HepG2 (cell line): ENCODE measurements at regions not wholly inside any gene's neighbourhood (a gene's known extent, or its start where the extent isn't known, plus 50 kb on each side); places are given as distances from the start of the nearest gene placed in this dataset.
"Not testable (repeated sequence)": the region's sequence is repeated elsewhere in the genome, so short reads cannot be mapped to it uniquely, and the experiment has no call there.

Experiments
- BCL6 ChIP-seq: IDR thresholded peaks from 2 replicates; pipeline ENCODE4 v1.6.1; 2016; ENCODE audit warnings: missing genetic modification reagents, missing compliant biosample characterization
- CAMTA2 ChIP-seq: sonication (generic); formaldehyde crosslinking; IDR thresholded peaks from 2 replicates; pipeline ENCODE4 v1.4.0; 2020; ENCODE audit warnings: mild to moderate bottlenecking, missing genetic modification reagents, borderline replicate concordance
- ELF3 ChIP-seq: IDR thresholded peaks from 2 replicates; pipeline ENCODE4 v1.6.1; 2016; ENCODE audit warnings: missing genetic modification reagents, missing compliant biosample characterization
- HDAC1 ChIP-seq: sonication (generic); formaldehyde crosslinking; IDR thresholded peaks from 2 replicates; pipeline ENCODE4 v1.5.1; 2020; ENCODE audit warnings: mild to moderate bottlenecking, missing genetic modification reagents
- HDAC2 ChIP-seq: sonication (generic); formaldehyde crosslinking; IDR thresholded peaks from 2 replicates; pipeline ENCODE4 v1.4.0; 2020; ENCODE audit warnings: missing genetic modification reagents
- HIC2 ChIP-seq: sonication (generic); formaldehyde crosslinking; IDR thresholded peaks from 2 replicates; pipeline ENCODE4 v1.9.0; 2022; ENCODE audit warnings: low read depth, missing genetic modification reagents
- HMG20B ChIP-seq: conservative IDR thresholded peaks from 2 replicates; pipeline ENCODE4 v1.6.1; 2016; ENCODE audit warnings: missing genetic modification reagents, missing compliant biosample characterization
- JUND ChIP-seq: sonication (generic); formaldehyde crosslinking; IDR thresholded peaks from 2 replicates; pipeline ENCODE4 v1.8.0; 2022; ENCODE audit warnings: mild to moderate bottlenecking, missing genetic modification reagents
- KDM5B ChIP-seq: sonication (generic); formaldehyde crosslinking; IDR thresholded peaks from 2 replicates; pipeline ENCODE4 v1.4.0; 2020; ENCODE audit warnings: missing genetic modification reagents, mild to moderate bottlenecking, borderline replicate concordance
- MAZ ChIP-seq, 2 experiments: sonication (generic) in 1 of 2; formaldehyde crosslinking in 1 of 2; IDR thresholded peaks; 2 replicates each; pipeline versions ENCODE4 v1.5.0 to v1.6.1; 2012 to 2020; ENCODE audit warnings: low read depth in 2 of 2, mild to moderate bottlenecking in 2 of 2, borderline replicate concordance in 1 of 2, improper control_type of control experiment in 1 of 2, low read length in 1 of 2, missing genetic modification reagents in 1 of 2, moderate library complexity in 1 of 2
- NR0B2 ChIP-seq: sonication (generic); formaldehyde crosslinking; IDR thresholded peaks from 2 replicates; pipeline ENCODE4 v1.4.0; 2020; ENCODE audit warnings: mild to moderate bottlenecking, missing genetic modification reagents
- NR2F1 ChIP-seq, 2 experiments: fragments of 450-650 bp in 1 of 2; formaldehyde crosslinking in 1 of 2; IDR thresholded peaks; 2 replicates each; pipeline versions ENCODE4 v1.5.0 to v1.6.1; 2016 to 2020; ENCODE audit warnings: mild to moderate bottlenecking in 1 of 2, missing compliant biosample characterization in 1 of 2, missing genetic modification reagents in 1 of 2, moderate library complexity in 1 of 2
- PHF21A ChIP-seq: sonication (generic); formaldehyde crosslinking; IDR thresholded peaks from 2 replicates; pipeline ENCODE4 v1.5.0; 2020; ENCODE audit warnings: mild to moderate bottlenecking, missing genetic modification reagents
- POGZ ChIP-seq: sonication (generic); formaldehyde crosslinking; IDR thresholded peaks from 2 replicates; pipeline ENCODE4 v1.4.0; 2020; ENCODE audit warnings: mild to moderate bottlenecking, missing genetic modification reagents
- RCOR2 ChIP-seq: IDR thresholded peaks from 2 replicates; pipeline ENCODE4 v1.6.1; 2016; ENCODE audit warnings: missing biosample characterization, missing genetic modification reagents
- SALL1 ChIP-seq: sonication (generic); formaldehyde crosslinking; IDR thresholded peaks from 2 replicates; pipeline ENCODE4 v1.8.0; 2022; ENCODE audit warnings: mild to moderate bottlenecking, missing genetic modification reagents
- THAP8 ChIP-seq: sonication (generic); formaldehyde crosslinking; IDR thresholded peaks from 2 replicates; pipeline ENCODE4 v1.5.1; 2020; ENCODE audit warnings: missing genetic modification reagents, mild to moderate bottlenecking, borderline replicate concordance
- ZBTB38 ChIP-seq: sonication (generic); formaldehyde crosslinking; IDR thresholded peaks from 2 replicates; pipeline ENCODE4 v1.5.1; 2020; ENCODE audit warnings: mild to moderate bottlenecking, missing genetic modification reagents
- ZBTB7A ChIP-seq: sonication (generic); formaldehyde crosslinking; IDR thresholded peaks from 2 replicates; pipeline ENCODE4 v1.8.0; 2022; ENCODE audit warnings: mild to moderate bottlenecking, missing genetic modification reagents
- ZMYM2 ChIP-seq: sonication (generic); formaldehyde crosslinking; IDR thresholded peaks from 2 replicates; pipeline ENCODE4 v1.8.0; 2022; ENCODE audit warnings: mild to moderate bottlenecking, missing genetic modification reagents
- ZNF121 ChIP-seq: sonication (generic); formaldehyde crosslinking; IDR thresholded peaks from 2 replicates; pipeline ENCODE4 v1.5.0; 2020; ENCODE audit warnings: mild to moderate bottlenecking, missing genetic modification reagents
- ZNF17 ChIP-seq: sonication (generic); formaldehyde crosslinking; IDR thresholded peaks from 2 replicates; pipeline ENCODE4 v1.5.0; 2020; ENCODE audit warnings: mild to moderate bottlenecking, missing genetic modification reagents
- ZNF292 ChIP-seq: sonication (generic); formaldehyde crosslinking; IDR thresholded peaks from 2 replicates; pipeline ENCODE4 v1.8.1; 2022; ENCODE audit warnings: mild to moderate bottlenecking, low read depth, missing genetic modification reagents, borderline replicate concordance
- ZNF556 ChIP-seq: sonication (generic); formaldehyde crosslinking; IDR thresholded peaks from 2 replicates; pipeline ENCODE4 v1.4.0; 2020; ENCODE audit warnings: mild to moderate bottlenecking, missing genetic modification reagents, borderline replicate concordance
- ZNF563 ChIP-seq: sonication (generic); formaldehyde crosslinking; IDR thresholded peaks from 2 replicates; pipeline ENCODE4 v1.8.0; 2022; ENCODE audit warnings: mild to moderate bottlenecking, moderate library complexity, missing genetic modification reagents
- ZSCAN31 ChIP-seq: sonication (generic); formaldehyde crosslinking; IDR thresholded peaks from 2 replicates; pipeline ENCODE4 v1.5.0; 2020; ENCODE audit warnings: low read depth, mild to moderate bottlenecking, missing genetic modification reagents

- TF ChIP-seq SALL1 (peak; percentile 84), HDAC1 (CRISPR knock-in tag) (0 out of 2 replicates have a peak, but pooled peaks have one; percentile 41), ZBTB38 (CRISPR knock-in tag) (peak; percentile 41; the same call in 1 of the 2 replicates), BCL6 (CRISPR knock-in tag) (peak; percentile 46; the same call in 1 of the 2 replicates), ZNF292 (CRISPR knock-in tag) (peak; percentile 36; the same call in 1 of the 2 replicates), ZSCAN31 (0 out of 2 replicates have a peak, but pooled peaks have one; percentile 68), ELF3 (CRISPR knock-in tag) (0 out of 2 replicates have a peak, but pooled peaks have one; percentile 16), JUND (CRISPR knock-in tag) (peak; percentile 74), ZNF17 (CRISPR knock-in tag) (0 out of 2 replicates have a peak, but pooled peaks have one; percentile 35), HMG20B (CRISPR knock-in tag) (0 out of 2 replicates have a peak, but pooled peaks have one; percentile 10), HIC2 (CRISPR knock-in tag) (0 out of 2 replicates have a peak, but pooled peaks have one; percentile 35), NR2F1 (CRISPR knock-in tag; IDR thresholded peaks at IDR 0.05) (peak in 1 of 2 experiments; percentile 26; a peak in 1 of 4 replicates), ZNF556 (CRISPR knock-in tag) (0 out of 2 replicates have a peak, but pooled peaks have one; percentile 6), MAZ (CRISPR knock-in tag; IDR thresholded peaks at IDR 0.05; ENCODE audit: low read depth) (peak; percentile 34; the same call in 1 of the 2 replicates), ZBTB7A (CRISPR knock-in tag) (peak; percentile 69; the same call in 1 of the 2 replicates), ZMYM2 (CRISPR knock-in tag) (peak; percentile 89; the same call in 1 of the 2 replicates), ZNF563 (0 out of 2 replicates have a peak, but pooled peaks have one; percentile 58), ZNF121 (peak; percentile 98), RCOR2 (CRISPR knock-in tag) (peak; percentile 35; the same call in 1 of the 2 replicates), CAMTA2 (CRISPR knock-in tag) (0 out of 2 replicates have a peak, but pooled peaks have one; percentile 57), POGZ (CRISPR knock-in tag) (peak; percentile 68; the same call in 1 of the 2 replicates), PHF21A (CRISPR knock-in tag) (0 out of 2 replicates have a peak, but pooled peaks have one; percentile 27), HDAC2 (CRISPR knock-in tag) (peak; percentile 47; the same call in 1 of the 2 replicates), NR0B2 (CRISPR knock-in tag) (peak; percentile 50; the same call in 1 of the 2 replicates), KDM5B (peak; percentile 48; the same call in 1 of the 2 replicates), THAP8 (0 out of 2 replicates have a peak, but pooled peaks have one; percentile 4)
- TF ChIP-seq MAZ (IDR thresholded peaks at IDR 0.05; ENCODE audit: borderline replicate concordance, low read depth, low read length): not testable (repeated sequence)
Measured at GRCh38 chr20:47447350-47448296, 54.1 kb upstream of the NCOA3 start (continued).
